22Rv1 (cell line): ENCODE measurements at regions not wholly inside any gene's neighbourhood (a gene's known extent, or its start where the extent isn't known, plus 50 kb on each side); places are given as distances from the start of the nearest gene placed in this dataset.

Experiments used
- H3K27ac ChIP-seq: fragments of 450-650 bp; 2 replicates; pipeline ENCODE4 v1.5.1; 2017
- ZFX ChIP-seq: fragments of 450-650 bp; IDR thresholded peaks from 2 replicates; pipeline ENCODE4 v1.6.1; 2017; ENCODE audit warnings: antibody characterized with exemption, borderline replicate concordance
- TF ChIP-seq, protein P1 (sequence below): fragments of 450-650 bp; IDR thresholded peaks from 2 replicates; pipeline ENCODE4 v1.5.1; 2017; ENCODE audit warnings: mild to moderate bottlenecking

DNA sequence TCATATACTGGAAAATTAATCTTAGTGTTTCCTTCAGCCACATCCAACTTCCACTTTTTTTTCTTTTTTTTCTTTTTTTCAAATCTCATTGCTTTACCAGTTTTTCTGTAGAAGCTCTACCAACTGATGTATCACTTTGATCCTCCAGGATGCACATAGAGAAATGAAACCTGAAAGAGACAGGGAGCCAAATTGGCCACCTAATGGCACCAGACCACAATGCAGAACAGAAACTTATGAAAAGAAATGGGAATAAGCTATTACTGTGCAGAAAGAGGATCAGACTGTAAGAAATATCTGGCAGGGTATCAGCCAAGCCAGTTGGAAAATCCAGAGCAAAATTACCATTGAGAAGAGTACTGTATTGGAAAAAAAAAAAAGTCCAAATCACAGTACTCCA is 1514.2 kb downstream of the MRPL39 start:
- TF ChIP-seq ZFX: no peak
- TF ChIP-seq, protein P1, sequence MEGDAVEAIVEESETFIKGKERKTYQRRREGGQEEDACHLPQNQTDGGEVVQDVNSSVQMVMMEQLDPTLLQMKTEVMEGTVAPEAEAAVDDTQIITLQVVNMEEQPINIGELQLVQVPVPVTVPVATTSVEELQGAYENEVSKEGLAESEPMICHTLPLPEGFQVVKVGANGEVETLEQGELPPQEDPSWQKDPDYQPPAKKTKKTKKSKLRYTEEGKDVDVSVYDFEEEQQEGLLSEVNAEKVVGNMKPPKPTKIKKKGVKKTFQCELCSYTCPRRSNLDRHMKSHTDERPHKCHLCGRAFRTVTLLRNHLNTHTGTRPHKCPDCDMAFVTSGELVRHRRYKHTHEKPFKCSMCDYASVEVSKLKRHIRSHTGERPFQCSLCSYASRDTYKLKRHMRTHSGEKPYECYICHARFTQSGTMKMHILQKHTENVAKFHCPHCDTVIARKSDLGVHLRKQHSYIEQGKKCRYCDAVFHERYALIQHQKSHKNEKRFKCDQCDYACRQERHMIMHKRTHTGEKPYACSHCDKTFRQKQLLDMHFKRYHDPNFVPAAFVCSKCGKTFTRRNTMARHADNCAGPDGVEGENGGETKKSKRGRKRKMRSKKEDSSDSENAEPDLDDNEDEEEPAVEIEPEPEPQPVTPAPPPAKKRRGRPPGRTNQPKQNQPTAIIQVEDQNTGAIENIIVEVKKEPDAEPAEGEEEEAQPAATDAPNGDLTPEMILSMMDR: no peak
- no peak overlapping the region for H3K27ac ChIP-seq

DNA sequence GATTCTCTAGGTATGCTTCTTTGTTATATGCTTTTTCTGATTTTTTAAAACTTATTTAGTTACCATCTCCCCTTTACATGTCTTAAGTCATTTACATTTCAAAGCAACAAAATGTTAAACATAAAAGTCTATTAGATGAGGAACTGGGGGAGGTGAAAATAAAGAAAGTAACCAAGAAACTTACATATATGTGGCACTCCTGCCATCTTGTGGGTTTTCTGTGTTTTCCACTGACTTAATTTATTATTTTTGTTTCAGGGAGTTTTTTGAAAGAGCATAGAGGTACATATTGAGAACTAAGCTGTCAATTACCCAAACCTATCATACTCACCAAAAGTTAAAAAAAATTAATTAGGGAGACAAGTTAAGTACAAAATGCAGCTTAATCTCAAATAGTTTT is 1531.1 kb downstream of the MRPL39 start:
- H3K27ac ChIP-seq: no peak overlapping the region
- no peak for TF ChIP-seq ZFX
- TF ChIP-seq, protein P1: no peak

DNA sequence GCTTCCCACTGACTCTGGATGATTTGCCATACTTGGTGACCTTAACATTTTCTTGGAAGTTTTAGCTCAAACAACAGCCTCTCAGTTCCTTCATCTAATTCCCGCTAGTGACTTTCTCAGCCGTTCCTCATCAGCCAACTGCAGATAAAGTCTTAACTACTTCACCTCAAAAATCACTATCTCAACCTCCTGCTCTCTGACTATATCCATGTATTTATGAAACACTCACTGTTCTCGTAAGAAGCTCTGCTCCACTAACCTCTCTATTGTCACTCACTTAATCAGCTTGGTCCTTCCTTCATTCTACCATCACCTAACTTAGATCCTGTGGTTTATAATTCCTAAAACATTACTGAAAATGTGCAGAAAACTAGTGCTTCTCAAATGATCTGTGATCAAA is 1551.6 kb downstream of the MRPL39 start:
- TF ChIP-seq, protein P1: no peak
- no peak for TF ChIP-seq ZFX

DNA sequence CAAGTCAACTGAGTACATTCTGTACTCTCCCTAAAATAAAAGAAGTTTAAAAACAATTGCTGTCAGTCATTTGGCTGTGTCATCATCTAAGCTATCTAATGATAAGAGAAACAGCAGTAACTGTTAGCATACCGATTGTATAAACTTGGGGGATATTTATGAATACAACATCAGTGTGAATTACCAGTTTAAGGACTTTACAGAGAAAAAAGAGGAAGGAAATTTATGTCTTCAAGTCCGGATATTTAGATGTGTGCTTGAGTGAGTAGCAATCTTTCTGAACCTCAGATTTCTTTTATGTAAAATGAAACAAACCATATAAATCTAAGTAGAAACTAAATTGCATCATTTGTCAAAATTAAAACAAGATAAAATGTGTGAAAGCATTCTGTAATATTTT is 1557.0 kb downstream of the MRPL39 start:
- no peak overlapping the region for H3K27ac ChIP-seq
- no peak for TF ChIP-seq ZFX
- TF ChIP-seq, protein P1: no peak

More for the DNA sequence above, 1551.6 kb downstream of the MRPL39 start:
- no peak overlapping the region for H3K27ac ChIP-seq

DNA sequence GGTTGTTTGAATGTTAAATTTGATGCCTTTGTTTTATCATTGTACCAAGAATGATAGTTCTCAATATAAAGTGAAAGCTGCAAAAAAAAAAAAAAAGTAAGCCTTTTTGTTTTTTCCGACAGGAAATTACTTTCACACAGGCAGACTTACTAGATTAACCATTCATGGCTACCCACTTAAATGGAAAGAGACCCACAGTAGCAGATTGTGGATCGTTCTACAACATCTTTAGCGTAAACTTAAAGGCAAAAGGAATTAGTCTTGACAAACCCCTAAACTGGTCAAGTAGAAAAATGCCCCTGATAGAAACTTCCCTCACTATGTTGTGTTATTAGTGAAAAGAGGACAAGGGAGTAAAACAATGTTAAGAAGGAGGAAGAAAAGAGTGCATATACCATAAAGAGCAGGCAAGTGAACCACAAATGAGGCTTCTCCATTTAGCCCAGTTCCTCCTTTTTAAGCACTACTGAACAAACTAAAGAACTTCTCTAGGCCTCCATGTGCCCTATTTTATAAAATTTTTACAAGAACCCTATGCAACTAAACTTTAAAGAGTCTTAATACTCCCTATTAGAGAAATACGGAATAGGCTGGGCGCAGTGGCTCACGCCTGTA is 1560.3 kb downstream of the MRPL39 start:
- no peak overlapping the region for H3K27ac ChIP-seq
- TF ChIP-seq, protein P1: no peak

DNA sequence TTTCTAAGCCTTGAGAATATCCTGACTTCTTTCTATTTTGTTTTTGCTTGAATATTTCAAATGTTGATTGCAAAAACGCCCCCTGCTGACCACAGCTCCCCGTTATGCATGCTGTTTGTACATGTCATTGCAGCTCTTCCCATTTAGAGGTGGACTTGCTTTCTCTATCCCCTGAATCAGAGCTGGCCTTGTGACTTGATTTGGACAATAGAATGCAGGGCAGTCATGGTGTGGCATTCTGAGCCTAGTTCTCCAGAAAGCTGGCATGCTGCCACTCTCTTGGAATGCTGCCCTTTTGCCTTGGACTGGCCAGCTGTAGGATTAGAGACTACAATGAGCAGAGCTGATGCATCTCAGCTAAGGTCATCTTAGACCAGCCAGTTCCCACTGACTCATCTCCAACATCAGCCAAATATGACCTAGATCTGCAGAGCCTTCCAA is 1561.5 kb downstream of the MRPL39 start:
- TF ChIP-seq, protein P1: peak; percentile 63
- TF ChIP-seq ZFX: no peak
- no peak overlapping the region for H3K27ac ChIP-seq

DNA sequence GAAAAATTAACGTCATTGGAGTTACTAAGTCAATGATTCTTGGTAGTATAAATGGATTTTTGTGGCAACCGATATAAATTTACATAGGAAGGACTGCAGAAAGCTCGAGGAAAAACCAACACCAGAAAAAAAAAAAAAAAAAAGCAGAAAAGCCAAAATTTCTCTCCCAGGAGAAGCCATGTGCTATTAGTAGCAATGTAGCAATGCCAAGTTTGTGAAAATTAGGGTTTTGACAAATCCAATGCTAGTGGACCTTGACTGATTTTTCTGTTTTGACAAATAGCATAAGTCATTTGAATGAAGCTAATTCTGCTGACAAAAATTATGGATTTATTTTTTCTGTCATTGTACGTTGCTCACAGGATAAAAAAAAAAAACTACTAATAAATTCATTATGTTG is 1561.9 kb downstream of the MRPL39 start:
- TF ChIP-seq, protein P1: no peak
- no peak for TF ChIP-seq ZFX
- no peak overlapping the region for H3K27ac ChIP-seq
